Nephron (organoid): ENCODE measurements at regions not wholly inside any gene's neighbourhood (a gene's known extent, or its start where the extent isn't known, plus 50 kb on each side); places are given as distances from the start of the nearest gene placed in this dataset.

Experiments used
- H3K27ac Mint-ChIP-seq, 3 experiments: 2 replicates each; pipeline ENCODE4 v1.8.0; 2020; ENCODE audit warnings: mixed read lengths in 3 of 3, mild to moderate bottlenecking in 2 of 3, moderate library complexity in 1 of 3
- H3K27me3 Mint-ChIP-seq: 2 replicates; pipeline ENCODE4 v1.8.0; 2021; ENCODE audit warnings: low read depth, mild to moderate bottlenecking, moderate library complexity, mixed read lengths
- H3K36me3 Mint-ChIP-seq: 2 replicates; pipeline ENCODE4 v1.8.0; 2020; ENCODE audit warnings: low read depth, mixed read lengths
- H3K4me1 Mint-ChIP-seq: 2 replicates; pipeline ENCODE4 v1.8.0; 2020; ENCODE audit warnings: mixed read lengths
- H3K4me3 Mint-ChIP-seq, 3 experiments: 2 replicates each; pipeline ENCODE4 v1.8.0; 2020; ENCODE audit warnings: mild to moderate bottlenecking in 3 of 3, mixed read lengths in 3 of 3, moderate library complexity in 2 of 3
- H3K9me3 Mint-ChIP-seq: 2 replicates; pipeline ENCODE4 v1.8.0; 2020; ENCODE audit warnings: mixed read lengths
- TF ChIP-seq, protein P1 (sequence below), 3 experiments: fragments of 200-600 bp; sonication (generic); IDR thresholded peaks; one replicate each; pipeline ENCODE4 v1.5.0; 2021; ENCODE audit warnings: antibody characterized with exemption in 3 of 3; ENCODE audit not compliant: unreplicated experiment in 3 of 3

DNA sequence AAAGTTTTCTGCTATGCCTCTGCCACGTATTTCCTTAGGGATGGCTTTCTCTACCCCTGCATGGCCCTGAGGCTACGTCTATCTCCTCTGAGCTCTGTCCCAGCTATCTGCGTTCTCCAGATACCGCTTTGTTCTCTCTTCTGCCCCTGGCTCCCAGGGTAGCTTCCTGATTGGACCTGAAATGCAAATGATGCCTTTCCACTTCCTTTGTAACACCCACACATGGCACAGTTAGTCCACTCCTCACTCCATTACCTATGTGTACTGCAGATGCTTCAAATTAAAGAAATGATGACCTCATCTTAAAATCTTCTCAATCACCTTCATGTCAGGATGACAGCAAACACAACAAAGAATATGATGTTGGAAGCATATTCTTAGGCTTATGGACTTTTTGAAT lies 138.6 kb upstream of the POGK start:
- Mint-ChIP-seq H3K27ac (no peak overlapping the region), H3K4me1 (no peaks in the 10 kb centered on the region), H3K27me3 (peaks cover 12% of the 10 kb centered on the region), H3K4me3 (no peak overlapping the region), H3K36me3 (no peaks in the 10 kb centered on the region), H3K9me3 (peaks cover 2% of the 10 kb centered on the region)
- TF ChIP-seq, protein P1, sequence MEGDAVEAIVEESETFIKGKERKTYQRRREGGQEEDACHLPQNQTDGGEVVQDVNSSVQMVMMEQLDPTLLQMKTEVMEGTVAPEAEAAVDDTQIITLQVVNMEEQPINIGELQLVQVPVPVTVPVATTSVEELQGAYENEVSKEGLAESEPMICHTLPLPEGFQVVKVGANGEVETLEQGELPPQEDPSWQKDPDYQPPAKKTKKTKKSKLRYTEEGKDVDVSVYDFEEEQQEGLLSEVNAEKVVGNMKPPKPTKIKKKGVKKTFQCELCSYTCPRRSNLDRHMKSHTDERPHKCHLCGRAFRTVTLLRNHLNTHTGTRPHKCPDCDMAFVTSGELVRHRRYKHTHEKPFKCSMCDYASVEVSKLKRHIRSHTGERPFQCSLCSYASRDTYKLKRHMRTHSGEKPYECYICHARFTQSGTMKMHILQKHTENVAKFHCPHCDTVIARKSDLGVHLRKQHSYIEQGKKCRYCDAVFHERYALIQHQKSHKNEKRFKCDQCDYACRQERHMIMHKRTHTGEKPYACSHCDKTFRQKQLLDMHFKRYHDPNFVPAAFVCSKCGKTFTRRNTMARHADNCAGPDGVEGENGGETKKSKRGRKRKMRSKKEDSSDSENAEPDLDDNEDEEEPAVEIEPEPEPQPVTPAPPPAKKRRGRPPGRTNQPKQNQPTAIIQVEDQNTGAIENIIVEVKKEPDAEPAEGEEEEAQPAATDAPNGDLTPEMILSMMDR (IDR thresholded peaks at IDR 0.05; ENCODE audit: unreplicated experiment in 3 of 3), result no peak

DNA sequence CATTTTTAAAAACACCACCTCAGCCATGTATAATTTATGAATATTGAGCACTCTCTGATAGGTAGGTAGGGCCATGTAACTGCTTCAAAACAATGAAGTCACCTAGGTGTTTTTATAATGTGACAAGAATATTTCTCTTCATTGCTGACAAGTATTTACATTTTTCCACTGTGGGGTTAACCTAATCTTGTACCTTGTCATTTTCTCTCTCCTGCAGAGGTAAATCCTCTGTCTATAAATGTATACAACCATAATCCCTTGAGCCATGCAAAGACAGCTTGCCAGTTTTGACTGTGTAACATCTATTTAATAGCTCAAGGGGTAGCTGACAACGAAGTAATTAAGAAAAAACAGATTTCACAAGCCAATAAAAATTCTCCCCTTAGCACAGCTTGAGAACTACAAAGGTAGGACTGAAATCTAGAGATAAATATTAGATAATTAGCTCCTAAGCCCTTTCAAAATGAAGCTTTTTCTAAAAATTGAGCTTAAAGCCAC lies 137.6 kb upstream of the POGK start:
- TF ChIP-seq, protein P1 (IDR thresholded peaks at IDR 0.05; ENCODE audit: unreplicated experiment in 3 of 3), result no peak
- H3K9me3 Mint-ChIP-seq, result peaks cover 3% of the 10 kb centered on the region
- no peak overlapping the region for H3K4me3 Mint-ChIP-seq
- H3K27ac Mint-ChIP-seq, result no peak overlapping the region
- H3K36me3 Mint-ChIP-seq, result no peaks in the 10 kb centered on the region
- H3K4me1 Mint-ChIP-seq, result no peaks in the 10 kb centered on the region
- H3K27me3 Mint-ChIP-seq, result peaks cover 16% of the 10 kb centered on the region

DNA sequence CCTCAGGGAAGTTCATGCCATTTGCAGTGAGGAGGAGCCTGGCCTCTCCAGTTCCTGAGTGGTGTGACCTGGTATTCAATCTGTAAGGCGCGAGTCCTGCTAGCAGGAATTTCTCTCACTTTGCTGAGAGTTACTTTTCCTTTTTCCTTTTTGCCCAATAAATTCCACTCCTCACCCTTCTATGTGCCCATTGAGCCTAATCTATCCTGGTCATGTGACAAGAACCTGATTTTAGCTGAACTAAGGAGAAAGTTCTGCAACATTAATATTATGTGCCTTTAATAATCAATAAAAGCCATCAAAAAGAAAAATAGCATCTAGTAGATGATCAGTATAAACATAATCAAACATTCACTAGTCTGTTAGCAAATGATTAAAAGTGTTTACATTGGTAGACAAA lies 136.1 kb upstream of the POGK start:
- Mint-ChIP-seq H3K36me3 (no peaks in the 10 kb centered on the region), H3K27me3 (peaks cover 16% of the 10 kb centered on the region), H3K27ac (no peak overlapping the region), H3K9me3 (peaks cover 3% of the 10 kb centered on the region), H3K4me3 (no peak overlapping the region), H3K4me1 (no peaks in the 10 kb centered on the region)
- TF ChIP-seq, protein P1 (IDR thresholded peaks at IDR 0.05; ENCODE audit: unreplicated experiment in 3 of 3), result no peak

DNA sequence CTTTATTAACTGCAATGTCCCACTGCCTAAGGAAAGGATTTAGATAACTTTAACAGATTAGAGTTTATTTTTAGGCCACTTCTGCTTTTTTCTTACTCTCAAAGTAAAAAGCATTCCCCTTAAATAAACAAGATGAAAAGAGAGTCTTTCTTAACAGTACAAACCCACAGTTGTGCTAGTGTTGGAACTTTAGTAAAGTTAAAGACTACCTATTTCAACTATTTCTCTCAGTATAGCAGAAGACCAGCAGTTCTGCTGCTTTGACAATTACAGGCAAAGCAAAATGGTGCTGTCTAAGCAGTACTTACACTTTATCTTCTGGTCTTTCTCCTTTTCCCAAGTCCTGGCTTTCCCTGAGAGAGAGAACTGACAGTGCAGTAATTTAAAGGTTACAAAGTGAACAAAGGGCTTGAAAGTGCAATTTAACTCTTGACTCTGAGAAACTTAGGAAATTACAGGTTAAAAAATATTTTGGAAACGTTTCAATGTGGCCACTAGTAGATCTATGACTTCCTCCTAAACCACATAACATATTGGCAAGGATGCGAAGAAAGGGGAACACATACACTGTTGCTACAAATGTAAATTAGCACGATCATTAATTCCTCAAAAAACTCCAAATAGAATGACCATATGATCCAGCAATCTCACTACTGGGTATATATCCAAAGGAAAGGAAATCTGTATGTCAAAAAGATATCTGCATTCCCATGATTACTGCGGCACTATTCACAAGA lies 135.4 kb upstream of the POGK start:
- Mint-ChIP-seq H3K9me3 (peaks cover 3% of the 10 kb centered on the region), H3K36me3 (no peaks in the 10 kb centered on the region), H3K4me3 (no peak overlapping the region), H3K4me1 (no peaks in the 10 kb centered on the region), H3K27ac (no peak overlapping the region), H3K27me3 (peaks cover 16% of the 10 kb centered on the region)
- TF ChIP-seq, protein P1 (IDR thresholded peaks at IDR 0.05; ENCODE audit: unreplicated experiment in 3 of 3), result no peak

DNA sequence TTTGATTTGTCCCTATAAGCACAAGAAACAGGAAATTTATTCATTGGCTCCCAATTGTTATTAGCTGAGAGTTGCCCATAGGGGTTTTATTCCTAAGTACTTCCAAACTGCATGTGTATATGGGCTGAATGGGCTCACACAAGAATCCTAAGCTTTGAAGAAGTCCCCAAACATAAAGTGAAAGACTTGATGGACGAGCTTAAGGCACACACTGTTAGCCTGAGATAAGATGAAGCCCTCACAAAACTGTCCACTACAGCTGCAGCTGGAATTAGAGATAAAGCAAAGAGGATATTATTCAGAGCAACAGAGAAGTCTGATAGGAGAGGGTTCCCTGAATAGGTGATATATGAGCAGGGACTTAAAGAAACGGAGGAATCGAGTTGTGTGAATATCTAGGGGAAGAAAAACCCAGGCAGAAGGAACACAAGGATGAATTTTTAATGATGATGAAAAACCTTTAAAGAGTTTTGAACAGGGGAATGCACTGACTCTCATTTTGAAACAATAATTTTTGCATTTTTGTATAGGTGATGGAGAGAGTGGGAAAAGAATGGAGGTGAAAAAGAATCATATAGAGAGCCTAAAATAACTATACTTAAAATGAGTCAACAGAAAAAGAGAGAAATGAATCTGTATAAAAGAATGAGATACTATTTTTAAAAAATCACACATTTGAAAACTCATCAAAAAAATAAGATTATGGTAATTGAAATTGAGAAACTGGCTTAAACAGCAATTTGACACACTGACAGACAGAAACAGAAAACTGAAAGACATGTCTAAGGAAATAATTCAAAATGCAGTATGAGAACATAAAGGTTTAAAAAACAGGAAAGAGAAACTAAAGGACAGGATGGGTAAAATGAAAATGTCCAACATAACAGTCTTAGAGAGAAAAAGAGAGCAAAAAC lies 133.6 kb upstream of the POGK start:
- Mint-ChIP-seq H3K4me3 (no peak overlapping the region), H3K27ac (no peak overlapping the region), H3K27me3 (peaks cover 12% of the 10 kb centered on the region), H3K4me1 (no peaks in the 10 kb centered on the region), H3K9me3 (peaks cover 3% of the 10 kb centered on the region), H3K36me3 (no peaks in the 10 kb centered on the region)
- TF ChIP-seq, protein P1 (IDR thresholded peaks at IDR 0.05; ENCODE audit: unreplicated experiment in 3 of 3), result no peak
